ENCODE measurements at regions not wholly inside any gene's neighbourhood (a gene's known extent, or its start where the extent isn't known, plus 50 kb on each side); places are given as distances from the start of the nearest gene placed in this dataset.

DNA sequence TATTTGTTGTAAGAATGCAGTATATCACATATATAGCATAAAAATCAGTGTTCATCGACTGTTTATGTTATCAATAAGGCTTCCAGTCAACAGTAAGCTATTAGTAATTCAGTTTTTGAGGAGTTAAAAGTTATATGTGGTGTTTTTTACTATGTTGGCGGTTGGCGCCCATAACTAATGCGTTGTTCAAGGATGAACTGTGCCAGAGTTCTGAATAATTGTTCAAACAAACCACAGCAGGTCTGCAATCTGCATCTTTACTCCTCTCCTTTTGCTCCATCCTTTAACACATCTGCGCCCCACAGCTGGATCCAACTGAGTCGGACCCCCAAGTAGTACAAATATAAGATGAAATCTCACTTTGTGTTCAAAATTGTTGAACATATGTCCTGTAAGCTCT, 836.1 kb downstream of the LTN1 start:
- TF ChIP-seq EZH2 (IDR thresholded peaks at IDR 0.05; ENCODE audit: insufficient read depth, poor library complexity, severe bottlenecking) (no peak), EZH2phosphoT487 (IDR thresholded peaks at IDR 0.05; ENCODE audit: insufficient read depth, low read depth) (no peak)

Data from GM23248 (cell line).